ENCODE measurements at regions not wholly inside any gene's neighbourhood (a gene's known extent, or its start where the extent isn't known, plus 50 kb on each side); places are given as distances from the start of the nearest gene placed in this dataset.

- TF ChIP-seq POLR2A (IDR thresholded peaks at IDR 0.05; ENCODE audit: low read length) (no peak), GATA1 (IDR thresholded peaks at IDR 0.05; ENCODE audit: low read depth, low read length) (no peak)
Measured at GRCh38 chr1:88394958-88395357, 289.1 kb upstream of the PKN2 start.

All from erythroblast (primary cell).